Left lobe of liver (tissue), 2 donors: ENCODE measurements at regions not wholly inside any gene's neighbourhood (a gene's known extent, or its start where the extent isn't known, plus 50 kb on each side); places are given as distances from the start of the nearest gene placed in this dataset.
A peak's percentile ranks its signal among the peaks of the same experiment; 100 is the strongest.

Experiments used
- ATAC-seq: fragments of 200-7000 bp; cut with Tn5 transposase; one replicate; pipeline ENCODE4 v1.9.1; 2020; ENCODE audit warnings: mild to moderate bottlenecking, moderate library complexity
- DNase-seq: peaks from one replicate; pipeline ENCODE4 v3.0.0-alpha.2; 2020; ENCODE audit warnings: low spot score
- donor health status: DM: no; HTN: no; CAD: no; lungs with moderate emphysema.
- donor health status: DM: no; HTN: yes; CAD: no.

- ATAC-seq (no peak), DNase-seq (no peak)
Observed at GRCh38 chr6:71512256-71512655, 223.6 kb downstream of the OGFRL1 start.

- DNase-seq, result no peak
Observed at GRCh38 chr6:71513036-71513435, 224.4 kb downstream of the OGFRL1 start.

DNA sequence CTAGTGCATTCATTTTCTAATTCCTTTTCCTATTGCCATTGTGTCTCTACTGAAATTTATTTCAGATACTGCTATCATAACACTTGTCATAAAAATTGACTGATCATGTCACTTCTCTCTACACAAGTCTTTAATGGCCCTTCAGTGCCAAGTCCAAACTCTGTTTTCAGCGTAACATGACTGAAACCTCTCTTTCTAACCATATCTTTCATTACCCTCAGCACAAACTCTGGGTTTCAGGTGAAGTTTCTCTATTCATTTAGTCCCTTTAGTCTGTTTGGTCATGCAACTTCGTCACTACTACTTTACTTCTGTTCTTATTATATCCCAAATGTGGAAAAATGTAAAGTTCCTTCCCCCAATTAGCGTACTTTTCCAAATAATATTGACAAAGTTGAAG is 234.9 kb downstream of the OGFRL1 start:
- ATAC-seq, result no peak
- no peak for DNase-seq

More at GRCh38 chr6:71513036-71513435, 224.4 kb downstream of the OGFRL1 start:
- ATAC-seq, result no peak

DNA sequence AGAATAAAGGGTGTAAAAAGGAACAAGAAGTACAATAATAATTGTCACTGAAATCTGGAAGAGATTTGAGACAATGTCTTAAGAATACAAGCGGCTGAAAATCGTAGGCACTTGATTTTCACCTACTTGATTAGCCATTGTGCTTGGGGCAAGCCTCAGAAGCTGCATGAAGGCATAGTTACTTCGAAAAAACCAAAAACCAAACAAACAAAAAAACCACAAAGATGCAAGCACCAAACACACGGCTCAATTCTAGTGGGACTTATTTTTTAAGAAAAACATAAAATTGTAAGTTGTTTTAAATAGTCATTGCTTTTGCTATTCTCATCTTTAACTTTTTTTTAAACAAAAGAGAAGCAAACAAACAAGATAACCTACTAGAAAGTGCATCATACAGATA is 235.6 kb downstream of the OGFRL1 start:
- DNase-seq (no peak), ATAC-seq (no peak)

DNA sequence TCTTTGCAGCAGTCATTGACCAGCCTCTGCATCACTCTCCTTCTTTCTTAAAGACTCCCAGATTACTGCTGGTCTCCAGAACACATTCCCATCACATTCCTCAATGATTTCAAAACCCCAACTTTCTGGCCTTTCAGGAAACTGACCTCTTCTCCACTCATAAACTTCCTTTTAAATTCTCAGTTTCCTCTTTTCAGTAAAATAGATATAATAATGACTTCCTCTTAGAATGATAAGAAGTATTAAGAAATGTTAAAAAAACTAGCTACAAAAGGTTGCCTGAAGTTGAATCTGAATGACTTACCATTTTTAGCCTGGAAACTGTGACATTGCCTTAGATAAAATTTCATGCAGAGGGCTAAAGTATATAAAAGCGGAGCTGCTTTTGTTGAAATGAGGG is 239.3 kb downstream of the OGFRL1 start:
- DNase-seq, result no peak
- ATAC-seq, result peak; percentile 26

DNA sequence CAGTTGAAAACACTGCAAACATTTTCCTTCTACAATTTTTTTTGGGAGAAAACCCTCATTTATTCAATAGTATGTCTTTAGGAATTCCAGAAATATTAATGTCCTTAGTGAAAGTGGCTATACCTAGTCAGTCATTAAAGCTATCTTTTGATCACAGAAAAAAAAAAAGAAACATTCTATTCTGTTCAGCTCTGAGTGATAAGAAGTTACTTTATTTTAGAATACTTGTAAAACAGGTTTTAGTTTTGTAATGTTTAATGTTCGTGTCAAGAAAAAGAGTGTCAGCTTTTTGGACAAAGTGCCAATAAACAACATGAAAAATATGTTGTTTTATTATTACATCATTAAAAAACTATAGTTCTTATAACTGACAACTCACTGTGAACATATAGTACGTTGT is 240.4 kb downstream of the OGFRL1 start:
- ATAC-seq (no peak), DNase-seq (no peak)

DNA sequence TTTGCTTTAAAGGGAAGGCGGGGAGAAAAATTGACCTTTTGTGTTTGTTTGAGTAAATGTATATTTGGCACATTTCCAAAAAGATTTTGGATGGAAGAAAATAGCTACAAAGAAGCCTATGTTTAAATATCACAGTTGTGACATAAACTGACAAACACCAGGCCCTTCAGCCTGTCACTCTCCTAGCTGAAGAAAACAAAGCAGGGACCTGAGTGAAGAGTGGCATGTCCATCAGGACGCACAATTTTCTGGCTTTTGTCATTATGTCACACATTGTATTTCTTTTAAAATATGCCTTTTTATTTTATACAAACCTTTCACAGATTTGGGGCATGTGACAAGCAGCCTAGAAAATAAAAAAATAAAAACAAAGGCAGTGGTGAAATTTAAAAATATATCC is 241.2 kb downstream of the OGFRL1 start:
- ATAC-seq (no peak), DNase-seq (no peak)

GRCh38 chr6:71531006-71531405 is 242.4 kb downstream of the OGFRL1 start:
- no peak for DNase-seq
- ATAC-seq, result no peak

- DNase-seq (no peak), ATAC-seq (no peak)
Observed at GRCh38 chr6:71531841-71532240, 243.2 kb downstream of the OGFRL1 start.

DNA sequence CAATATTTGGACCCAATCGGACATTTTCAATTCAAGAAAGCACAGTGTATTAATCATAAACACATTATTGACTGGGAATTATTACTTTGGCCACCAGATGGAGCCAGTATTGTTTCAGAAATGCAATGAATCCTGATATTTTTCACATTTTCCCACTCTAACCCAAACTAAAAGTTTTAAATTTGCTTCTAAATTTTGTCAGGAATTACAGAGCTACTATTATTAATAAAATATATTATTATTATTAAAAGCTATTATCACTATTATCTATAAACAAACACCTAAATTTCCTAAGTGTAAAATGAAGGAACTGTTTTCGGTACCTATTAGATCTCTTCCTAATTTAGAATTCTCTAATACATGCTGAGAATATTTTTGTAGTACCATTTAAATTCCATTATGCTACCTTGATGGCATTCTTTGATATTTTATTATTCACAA is 245.3 kb downstream of the OGFRL1 start:
- no peak for ATAC-seq
- no peak for DNase-seq

DNA sequence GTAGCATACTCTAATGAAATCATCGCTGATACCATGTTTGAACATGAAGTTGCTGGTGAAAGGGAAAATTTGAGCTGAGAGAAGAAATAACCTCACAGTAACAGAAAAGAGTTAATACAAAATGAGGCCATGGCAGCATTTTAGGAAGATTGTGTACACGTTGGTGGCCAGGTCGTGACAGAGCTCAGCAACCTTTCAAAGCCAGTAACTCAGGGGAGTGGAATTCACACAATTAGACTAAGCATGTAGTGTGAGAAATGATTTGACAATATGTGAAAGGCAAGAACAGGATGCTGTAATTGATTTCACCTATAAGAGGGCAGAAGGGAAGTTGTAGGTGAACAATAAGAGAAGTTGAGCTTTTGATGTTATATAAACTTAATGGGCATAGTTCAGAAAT is 246.3 kb downstream of the OGFRL1 start:
- ATAC-seq, result no peak
- DNase-seq, result no peak

DNA sequence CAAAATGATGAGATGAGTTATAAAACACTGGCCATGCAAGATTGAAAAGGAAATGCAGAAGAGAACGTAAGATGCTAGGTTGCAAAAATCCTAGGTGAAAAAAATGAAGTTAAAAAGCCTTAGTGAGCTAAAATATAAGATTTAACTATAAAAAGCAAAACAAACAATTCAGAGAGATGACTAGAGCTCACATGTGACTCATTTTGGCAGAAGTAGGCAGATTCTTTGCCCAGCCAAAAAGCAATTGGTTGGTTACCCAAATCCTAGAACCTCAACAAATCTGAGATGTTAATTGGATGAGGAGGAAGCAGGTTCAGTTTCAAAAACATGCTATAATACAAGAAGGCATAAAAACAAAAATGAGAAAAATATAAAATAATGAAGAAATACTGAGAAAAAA is 249.1 kb downstream of the OGFRL1 start:
- ATAC-seq (no peak), DNase-seq (no peak)

DNA sequence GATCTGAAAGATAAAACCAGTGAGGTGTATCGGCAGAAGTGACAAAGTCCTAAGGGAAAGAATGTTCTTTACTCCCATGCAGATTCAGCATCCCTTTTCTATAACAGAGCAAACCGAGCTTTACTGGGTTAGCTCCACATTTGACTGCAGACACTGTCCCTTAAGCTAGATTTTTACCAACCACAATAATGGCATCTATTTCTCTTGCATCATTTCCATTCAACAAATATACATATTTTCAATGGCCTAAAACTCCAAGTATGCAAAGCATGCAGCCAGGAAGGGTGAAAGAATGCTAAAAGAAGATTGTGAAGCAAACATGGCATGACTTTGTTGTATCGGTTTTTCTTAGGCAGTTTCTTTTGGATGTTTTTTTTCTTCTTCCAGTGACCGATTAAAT is 255.4 kb downstream of the OGFRL1 start:
- ATAC-seq (no peak), DNase-seq (no peak)

- ATAC-seq, result no peak
Observed at GRCh38 chr6:71544906-71545305, 256.3 kb downstream of the OGFRL1 start.

DNA sequence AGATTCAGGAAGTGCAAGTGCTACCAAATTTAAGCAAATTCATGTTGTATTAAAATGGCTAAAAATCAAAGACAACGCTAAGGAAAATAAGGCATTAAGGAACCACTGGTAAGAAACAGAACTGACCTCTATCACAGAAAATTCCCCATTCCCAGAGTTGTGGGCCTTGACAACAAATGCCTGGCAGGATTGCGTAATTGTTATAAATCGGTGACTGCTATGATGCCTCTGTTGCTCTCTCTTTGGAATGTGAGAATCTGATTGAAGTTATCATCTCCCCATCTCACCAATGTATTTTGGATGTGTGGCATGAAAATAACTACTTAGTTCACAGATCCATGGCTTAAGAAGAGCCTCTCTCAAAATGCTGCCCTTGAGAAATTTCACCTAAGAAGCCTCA is 257.3 kb downstream of the OGFRL1 start:
- DNase-seq, result no peak
- no peak for ATAC-seq

More at GRCh38 chr6:71544906-71545305, 256.3 kb downstream of the OGFRL1 start:
- no peak for DNase-seq

GRCh38 chr6:71551798-71552197 is 263.2 kb downstream of the OGFRL1 start:
- ATAC-seq (no peak), DNase-seq (no peak)

- no peak for ATAC-seq
Observed at GRCh38 chr6:71556141-71556540, 267.5 kb downstream of the OGFRL1 start.

GRCh38 chr6:71558974-71559373 is 270.4 kb downstream of the OGFRL1 start:
- ATAC-seq, result no peak
- no peak for DNase-seq

More at GRCh38 chr6:71556141-71556540, 267.5 kb downstream of the OGFRL1 start:
- no peak for DNase-seq

GRCh38 chr6:71567562-71567961 is 279.0 kb downstream of the OGFRL1 start:
- DNase-seq, result no peak
- ATAC-seq, result no peak

DNA sequence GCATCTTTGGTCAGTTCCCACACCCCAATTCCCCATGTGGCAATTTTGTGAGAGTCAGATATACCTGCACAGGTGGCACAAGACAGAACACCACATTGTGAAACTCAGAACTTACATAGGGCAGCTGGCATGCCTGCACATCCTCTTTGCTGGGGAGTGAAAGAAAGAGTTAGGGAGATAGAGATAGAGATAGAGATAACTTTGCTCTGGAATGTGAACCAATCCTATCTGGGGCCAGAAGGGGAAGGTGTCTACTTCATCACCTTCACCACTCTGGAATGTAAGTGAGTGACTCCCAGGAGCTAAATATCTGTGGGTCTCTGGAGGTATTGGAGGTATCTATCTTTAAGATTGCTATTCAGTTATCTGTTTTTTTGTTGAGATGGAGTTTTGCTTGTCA is 289.2 kb downstream of the OGFRL1 start:
- ATAC-seq (no peak), DNase-seq (no peak)

DNA sequence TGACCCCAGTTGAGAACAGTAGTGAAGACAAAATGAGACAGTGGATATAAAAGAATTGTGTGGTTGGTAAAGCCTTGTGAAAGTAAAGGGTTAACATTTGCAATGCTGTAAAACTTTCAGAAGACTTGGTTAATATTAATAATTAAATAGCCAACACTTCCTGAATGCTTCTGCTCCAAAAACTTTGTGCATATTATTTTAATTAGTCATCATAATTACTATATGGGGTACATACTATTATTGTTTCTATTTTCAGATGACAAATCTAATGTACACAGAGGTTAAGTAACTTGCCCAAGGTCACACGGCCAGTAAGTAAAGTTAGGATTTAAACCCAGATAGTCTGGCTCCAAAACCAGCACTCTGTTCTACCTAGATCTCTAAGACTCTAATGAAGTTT is 291.3 kb downstream of the OGFRL1 start:
- no peak for DNase-seq
- ATAC-seq, result no peak

DNA sequence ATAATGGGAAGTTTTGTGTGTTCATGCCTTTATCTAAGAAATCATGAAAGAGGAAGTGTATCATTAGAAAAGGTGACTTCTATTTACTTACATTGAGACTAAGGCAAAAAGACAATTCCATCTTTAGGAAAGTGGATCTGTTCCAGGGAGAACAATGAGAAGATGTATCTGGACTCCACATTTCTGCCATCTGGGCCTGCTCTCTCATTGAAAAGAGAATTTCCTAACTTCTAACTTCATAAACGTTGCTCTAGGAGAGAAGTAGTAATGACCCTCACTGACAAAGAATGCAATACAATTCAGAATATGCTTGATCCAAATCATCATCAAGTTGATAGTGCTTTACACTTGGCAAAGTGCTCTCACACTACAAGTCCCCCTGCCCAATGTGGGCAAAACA is 294.2 kb downstream of the OGFRL1 start:
- no peak for ATAC-seq

DNA sequence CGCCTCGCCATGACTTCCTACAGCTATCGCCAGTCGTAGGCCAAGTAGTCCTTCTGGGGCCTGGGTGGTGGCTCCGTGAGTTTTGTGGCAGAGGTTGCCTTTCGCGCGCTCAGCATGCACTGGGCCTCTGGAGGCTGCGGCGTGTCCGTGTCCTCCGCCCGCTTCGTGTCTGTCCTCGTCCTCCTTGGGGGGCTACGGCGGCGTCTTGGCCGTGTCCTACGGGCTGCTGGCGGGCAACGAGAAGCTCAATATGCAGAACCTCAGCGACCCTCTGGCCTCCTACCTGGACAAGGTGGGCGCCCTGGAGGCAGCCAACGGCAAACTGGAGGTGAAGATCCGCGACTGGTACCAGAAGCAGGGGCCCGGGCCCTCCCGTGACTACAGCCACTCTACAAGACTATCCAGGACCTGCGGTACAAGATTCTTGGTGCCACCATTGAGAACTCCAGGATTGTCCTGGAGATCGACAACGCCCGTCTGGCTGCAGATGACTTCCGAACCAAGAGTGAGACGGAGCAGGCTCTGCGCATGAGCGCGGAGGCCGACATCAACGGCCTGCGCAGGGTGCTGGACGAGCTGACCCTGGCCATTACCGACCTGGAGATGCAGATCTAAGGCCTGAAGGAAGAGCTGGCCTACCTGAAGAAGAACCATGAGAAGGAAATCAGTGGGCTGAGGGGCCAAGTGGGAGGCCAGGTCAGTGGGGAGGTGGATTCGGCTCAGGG is 296.3 kb downstream of the OGFRL1 start:
- no peak for ATAC-seq
- no peak for DNase-seq

More for the DNA sequence above, 294.2 kb downstream of the OGFRL1 start:
- DNase-seq, result no peak
